ENCODE measurements at regions not wholly inside any gene's neighbourhood (a gene's known extent, or its start where the extent isn't known, plus 50 kb on each side); places are given as distances from the start of the nearest gene placed in this dataset.
"Not testable (repeated sequence)": the region's sequence is repeated elsewhere in the genome, so short reads cannot be mapped to it uniquely, and the experiment has no call there.

DNA sequence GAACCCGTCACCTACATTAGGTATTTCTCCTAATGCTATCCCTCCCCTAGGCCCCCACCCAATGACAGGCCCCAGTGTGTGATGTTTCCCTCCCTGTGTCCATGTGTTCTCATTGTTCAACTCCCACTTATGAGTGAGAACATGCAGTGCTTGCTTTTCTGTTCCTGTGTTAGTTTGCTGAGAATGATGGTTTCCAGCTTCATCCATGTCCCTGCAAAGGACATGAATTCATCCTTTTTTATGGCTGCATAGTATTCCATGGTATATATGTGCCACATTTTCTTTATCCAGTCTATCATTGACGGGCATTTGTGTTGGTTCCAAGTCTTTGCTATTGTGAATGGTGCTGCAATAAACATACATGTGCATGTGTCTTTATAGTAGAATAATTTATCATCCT is 163.2 kb upstream of the LMO3 start:
- TF ChIP-seq, protein P1, sequence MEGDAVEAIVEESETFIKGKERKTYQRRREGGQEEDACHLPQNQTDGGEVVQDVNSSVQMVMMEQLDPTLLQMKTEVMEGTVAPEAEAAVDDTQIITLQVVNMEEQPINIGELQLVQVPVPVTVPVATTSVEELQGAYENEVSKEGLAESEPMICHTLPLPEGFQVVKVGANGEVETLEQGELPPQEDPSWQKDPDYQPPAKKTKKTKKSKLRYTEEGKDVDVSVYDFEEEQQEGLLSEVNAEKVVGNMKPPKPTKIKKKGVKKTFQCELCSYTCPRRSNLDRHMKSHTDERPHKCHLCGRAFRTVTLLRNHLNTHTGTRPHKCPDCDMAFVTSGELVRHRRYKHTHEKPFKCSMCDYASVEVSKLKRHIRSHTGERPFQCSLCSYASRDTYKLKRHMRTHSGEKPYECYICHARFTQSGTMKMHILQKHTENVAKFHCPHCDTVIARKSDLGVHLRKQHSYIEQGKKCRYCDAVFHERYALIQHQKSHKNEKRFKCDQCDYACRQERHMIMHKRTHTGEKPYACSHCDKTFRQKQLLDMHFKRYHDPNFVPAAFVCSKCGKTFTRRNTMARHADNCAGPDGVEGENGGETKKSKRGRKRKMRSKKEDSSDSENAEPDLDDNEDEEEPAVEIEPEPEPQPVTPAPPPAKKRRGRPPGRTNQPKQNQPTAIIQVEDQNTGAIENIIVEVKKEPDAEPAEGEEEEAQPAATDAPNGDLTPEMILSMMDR (IDR thresholded peaks at IDR 0.05): not testable (repeated sequence)
- TF ChIP-seq POLR2A, EP300 (IDR thresholded peaks at IDR 0.05): not testable (repeated sequence)
